Prostate gland (tissue), 2 donors: ENCODE measurements at regions not wholly inside any gene's neighbourhood (a gene's known extent, or its start where the extent isn't known, plus 50 kb on each side); places are given as distances from the start of the nearest gene placed in this dataset.

Source experiments
- POLR2A ChIP-seq: fragments of 450-650 bp; IDR thresholded peaks from one replicate; pipeline ENCODE4 v1.6.1; 2016; ENCODE audit warnings: antibody characterized with exemption, mild to moderate bottlenecking
- POLR2AphosphoS5 ChIP-seq: sonication (generic); formaldehyde crosslinking; IDR thresholded peaks from one replicate; pipeline ENCODE4 v1.6.1; 2017; ENCODE audit warnings: antibody characterized with exemption
- TF ChIP-seq, protein P1 (sequence below), 4 experiments: fragments of 200-600 bp in 2 of 4; fragments of 450-650 bp in 2 of 4; sonication (generic) in 2 of 4; IDR thresholded peaks; 1 replicate in 3 of 4; 2 replicates in 1 of 4; pipeline ENCODE4 v1.5.1; 2016 to 2019; ENCODE audit warnings: antibody characterized with exemption in 4 of 4, mild to moderate bottlenecking in 2 of 4, moderate library complexity in 2 of 4

DNA sequence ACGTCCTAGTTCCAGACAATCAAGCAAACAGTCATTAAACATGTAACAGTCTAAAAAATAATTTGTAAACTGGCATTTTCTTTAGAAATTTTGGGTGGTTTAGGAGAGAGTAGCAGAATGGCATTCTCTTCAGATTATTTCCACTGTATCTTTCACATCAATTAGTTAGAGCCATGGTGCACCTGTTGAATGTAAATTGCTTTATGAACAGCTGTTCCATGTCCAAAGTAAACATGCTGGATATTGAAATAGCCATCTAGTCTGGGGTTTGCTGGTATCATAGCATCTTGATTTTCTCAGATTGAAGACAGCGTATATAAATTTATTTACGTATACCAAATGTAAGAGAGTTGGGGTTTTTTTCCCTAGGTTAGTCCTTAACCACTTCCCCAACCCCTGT lies 143.6 kb downstream of the RCHY1 start:
- no peak for TF ChIP-seq POLR2AphosphoS5
- TF ChIP-seq, protein P1, sequence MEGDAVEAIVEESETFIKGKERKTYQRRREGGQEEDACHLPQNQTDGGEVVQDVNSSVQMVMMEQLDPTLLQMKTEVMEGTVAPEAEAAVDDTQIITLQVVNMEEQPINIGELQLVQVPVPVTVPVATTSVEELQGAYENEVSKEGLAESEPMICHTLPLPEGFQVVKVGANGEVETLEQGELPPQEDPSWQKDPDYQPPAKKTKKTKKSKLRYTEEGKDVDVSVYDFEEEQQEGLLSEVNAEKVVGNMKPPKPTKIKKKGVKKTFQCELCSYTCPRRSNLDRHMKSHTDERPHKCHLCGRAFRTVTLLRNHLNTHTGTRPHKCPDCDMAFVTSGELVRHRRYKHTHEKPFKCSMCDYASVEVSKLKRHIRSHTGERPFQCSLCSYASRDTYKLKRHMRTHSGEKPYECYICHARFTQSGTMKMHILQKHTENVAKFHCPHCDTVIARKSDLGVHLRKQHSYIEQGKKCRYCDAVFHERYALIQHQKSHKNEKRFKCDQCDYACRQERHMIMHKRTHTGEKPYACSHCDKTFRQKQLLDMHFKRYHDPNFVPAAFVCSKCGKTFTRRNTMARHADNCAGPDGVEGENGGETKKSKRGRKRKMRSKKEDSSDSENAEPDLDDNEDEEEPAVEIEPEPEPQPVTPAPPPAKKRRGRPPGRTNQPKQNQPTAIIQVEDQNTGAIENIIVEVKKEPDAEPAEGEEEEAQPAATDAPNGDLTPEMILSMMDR (IDR thresholded peaks at IDR 0.05): no peak
- TF ChIP-seq POLR2A: no peak
